ENCODE measurements at regions not wholly inside any gene's neighbourhood (a gene's known extent, or its start where the extent isn't known, plus 50 kb on each side); places are given as distances from the start of the nearest gene placed in this dataset.

GRCh38 chr2:15725101-15725781 is 133.6 kb downstream of the DDX1 start:
- Histone ChIP-seq H3K27ac (ENCODE audit: low read length) (no peak overlapping the region), H3K4me2 (ENCODE audit: low read length) (no peak overlapping the region), H3K36me3 (replicated peaks; ENCODE audit: low read depth, low read length) (no peaks in the 10 kb centered on the region), H3K4me3 (ENCODE audit: low read length) (no peak overlapping the region), H3K9ac (ENCODE audit: low read length) (no peak overlapping the region), H3K27me3 (ENCODE audit: low read depth, low read length) (peaks cover 10% of the 10 kb centered on the region; the same call in 1 of the 2 replicates), H2AFZ (ENCODE audit: low read depth, low read length) (no peak overlapping the region), H3K4me1 (ENCODE audit: low read length) (peaks cover 24% of the 10 kb centered on the region), H3K79me2 (ENCODE audit: low read length) (no peaks in the 10 kb centered on the region), H4K20me1 (ENCODE audit: insufficient read depth, low read length) (no peaks in the 10 kb centered on the region), H3K9me3 (ENCODE audit: insufficient read depth, low read length) (no peaks in the 10 kb centered on the region)
- no peak for TF ChIP-seq CTCF (IDR thresholded peaks at IDR 0.05; ENCODE audit: low read depth, low read length)
- no peak for TF ChIP-seq EZH2phosphoT487 (IDR thresholded peaks at IDR 0.05; ENCODE audit: low read depth)

- Histone ChIP-seq H3K9ac (ENCODE audit: low read length) (no peak overlapping the region), H2AFZ (ENCODE audit: low read depth, low read length) (no peak overlapping the region), H3K9me3 (ENCODE audit: insufficient read depth, low read length) (no peaks in the 10 kb centered on the region), H3K79me2 (ENCODE audit: low read length) (no peaks in the 10 kb centered on the region), H3K27ac (ENCODE audit: low read length) (no peak overlapping the region), H3K4me1 (ENCODE audit: low read length) (peaks cover 29% of the 10 kb centered on the region), H3K27me3 (ENCODE audit: low read depth, low read length) (peaks cover 10% of the 10 kb centered on the region; the same call in 1 of the 2 replicates), H3K36me3 (replicated peaks; ENCODE audit: low read depth, low read length) (no peaks in the 10 kb centered on the region), H4K20me1 (ENCODE audit: insufficient read depth, low read length) (no peaks in the 10 kb centered on the region), H3K4me2 (ENCODE audit: low read length) (no peak overlapping the region), H3K4me3 (ENCODE audit: low read length) (no peak overlapping the region)
- TF ChIP-seq CTCF (IDR thresholded peaks at IDR 0.05; ENCODE audit: low read depth, low read length): no peak
- no peak for TF ChIP-seq EZH2phosphoT487 (IDR thresholded peaks at IDR 0.05; ENCODE audit: low read depth)
Observed at GRCh38 chr2:15725782-15726112, 134.1 kb downstream of the DDX1 start.

- H3K9ac ChIP-seq (ENCODE audit: low read length): no peak overlapping the region
- no peak overlapping the region for H2AFZ ChIP-seq (ENCODE audit: low read depth, low read length)
- no peak for TF ChIP-seq EZH2phosphoT487 (IDR thresholded peaks at IDR 0.05; ENCODE audit: low read depth)
- no peak for TF ChIP-seq CTCF (IDR thresholded peaks at IDR 0.05; ENCODE audit: low read depth, low read length)
- no peaks in the 10 kb centered on the region for H3K79me2 ChIP-seq (ENCODE audit: low read length)
- no peaks in the 10 kb centered on the region for H4K20me1 ChIP-seq (ENCODE audit: insufficient read depth, low read length)
- no peak overlapping the region for H3K27ac ChIP-seq (ENCODE audit: low read length)
- peaks cover 36% of the 10 kb centered on the region for H3K4me1 ChIP-seq (ENCODE audit: low read length)
- no peak overlapping the region for H3K4me3 ChIP-seq (ENCODE audit: low read length)
- H3K4me2 ChIP-seq (ENCODE audit: low read length): no peak overlapping the region
- H3K36me3 ChIP-seq (replicated peaks; ENCODE audit: low read depth, low read length): no peaks in the 10 kb centered on the region
- H3K27me3 ChIP-seq (ENCODE audit: low read depth, low read length): peaks cover 17% of the 10 kb centered on the region
- no peaks in the 10 kb centered on the region for H3K9me3 ChIP-seq (ENCODE audit: insufficient read depth, low read length)
Observed at GRCh38 chr2:15726321-15727057, 134.8 kb downstream of the DDX1 start.

GRCh38 chr2:15727396-15728244 is 136.0 kb downstream of the DDX1 start:
- Histone ChIP-seq H3K27me3 (ENCODE audit: low read depth, low read length) (peaks cover 18% of the 10 kb centered on the region), H3K36me3 (replicated peaks; ENCODE audit: low read depth, low read length) (no peaks in the 10 kb centered on the region), H4K20me1 (ENCODE audit: insufficient read depth, low read length) (no peaks in the 10 kb centered on the region), H3K9ac (ENCODE audit: low read length) (no peak overlapping the region), H3K9me3 (ENCODE audit: insufficient read depth, low read length) (no peaks in the 10 kb centered on the region), H3K4me1 (ENCODE audit: low read length) (peaks cover 43% of the 10 kb centered on the region), H3K79me2 (ENCODE audit: low read length) (no peaks in the 10 kb centered on the region), H3K4me2 (ENCODE audit: low read length) (no peak overlapping the region), H2AFZ (ENCODE audit: low read depth, low read length) (no peak overlapping the region), H3K4me3 (ENCODE audit: low read length) (no peak overlapping the region), H3K27ac (ENCODE audit: low read length) (no peak overlapping the region)
- no peak for TF ChIP-seq CTCF (IDR thresholded peaks at IDR 0.05; ENCODE audit: low read depth, low read length)
- no peak for TF ChIP-seq EZH2phosphoT487 (IDR thresholded peaks at IDR 0.05; ENCODE audit: low read depth)

Measured in OCI-LY3 (cell line).